ENCODE measurements at regions not wholly inside any gene's neighbourhood (a gene's known extent, or its start where the extent isn't known, plus 50 kb on each side); places are given as distances from the start of the nearest gene placed in this dataset.

GRCh38 chr1:96352733-96353132 lies 368.9 kb upstream of the PTBP2 start:
- no peaks in the 10 kb centered on the region for H3K4me1 ChIP-seq (ENCODE audit: control insufficient read depth in 3 of 3, insufficient read depth in 3 of 3, low read length in 3 of 3)
- H3K9me3 ChIP-seq (ENCODE audit: control insufficient read depth in 3 of 3, low read length in 3 of 3): no peaks in the 10 kb centered on the region
- H3K27ac ChIP-seq (ENCODE audit: low read depth, low read length): no peak overlapping the region
- no peaks in the 10 kb centered on the region for H3K27me3 ChIP-seq (ENCODE audit: control insufficient read depth in 3 of 3, insufficient read depth in 3 of 3, low read length in 3 of 3)
- H3K36me3 ChIP-seq (ENCODE audit: control insufficient read depth in 3 of 3, insufficient read depth in 3 of 3, low read length in 3 of 3): no peaks in the 10 kb centered on the region
- no peak overlapping the region for H3K9ac ChIP-seq (ENCODE audit: low read depth in 1 of 3, low read length in 3 of 3)
- no peak overlapping the region for H3K4me3 ChIP-seq (ENCODE audit: low read length in 3 of 3)

GRCh38 chr1:96355521-96355920 lies 366.1 kb upstream of the PTBP2 start:
- Histone ChIP-seq H3K36me3 (ENCODE audit: control insufficient read depth in 3 of 3, insufficient read depth in 3 of 3, low read length in 3 of 3) (no peaks in the 10 kb centered on the region), H3K4me3 (ENCODE audit: low read length in 3 of 3) (no peak overlapping the region), H3K27ac (ENCODE audit: low read depth, low read length) (no peak overlapping the region), H3K27me3 (ENCODE audit: control insufficient read depth in 3 of 3, insufficient read depth in 3 of 3, low read length in 3 of 3) (no peaks in the 10 kb centered on the region), H3K4me1 (ENCODE audit: control insufficient read depth in 3 of 3, insufficient read depth in 3 of 3, low read length in 3 of 3) (no peaks in the 10 kb centered on the region), H3K9ac (ENCODE audit: low read depth in 1 of 3, low read length in 3 of 3) (no peak overlapping the region), H3K9me3 (ENCODE audit: control insufficient read depth in 3 of 3, low read length in 3 of 3) (no peaks in the 10 kb centered on the region)

- no peak overlapping the region for H3K9ac ChIP-seq (ENCODE audit: low read depth in 1 of 3, low read length in 3 of 3)
These were observed 365.6 kb upstream of the PTBP2 start for GRCh38 chr1:96355961-96356360.

GRCh38 chr1:96357141-96357765 lies 364.3 kb upstream of the PTBP2 start:
- Histone ChIP-seq H3K9me3 (ENCODE audit: control insufficient read depth in 3 of 3, low read length in 3 of 3) (no peaks in the 10 kb centered on the region), H3K4me3 (ENCODE audit: low read length in 3 of 3) (no peak overlapping the region), H3K4me1 (ENCODE audit: control insufficient read depth in 3 of 3, insufficient read depth in 3 of 3, low read length in 3 of 3) (no peaks in the 10 kb centered on the region), H3K36me3 (ENCODE audit: control insufficient read depth in 3 of 3, insufficient read depth in 3 of 3, low read length in 3 of 3) (no peaks in the 10 kb centered on the region), H3K9ac (ENCODE audit: low read depth in 1 of 3, low read length in 3 of 3) (no peak overlapping the region), H3K27me3 (ENCODE audit: control insufficient read depth in 3 of 3, insufficient read depth in 3 of 3, low read length in 3 of 3) (no peaks in the 10 kb centered on the region), H3K27ac (ENCODE audit: low read depth, low read length) (no peak overlapping the region)

More at GRCh38 chr1:96355961-96356360, 365.6 kb upstream of the PTBP2 start:
- H3K36me3 ChIP-seq (ENCODE audit: control insufficient read depth in 3 of 3, insufficient read depth in 3 of 3, low read length in 3 of 3): no peaks in the 10 kb centered on the region
- no peak overlapping the region for H3K4me3 ChIP-seq (ENCODE audit: low read length in 3 of 3)
- no peaks in the 10 kb centered on the region for H3K27me3 ChIP-seq (ENCODE audit: control insufficient read depth in 3 of 3, insufficient read depth in 3 of 3, low read length in 3 of 3)
- H3K9me3 ChIP-seq (ENCODE audit: control insufficient read depth in 3 of 3, low read length in 3 of 3): no peaks in the 10 kb centered on the region
- H3K27ac ChIP-seq (ENCODE audit: low read depth, low read length): no peak overlapping the region
- H3K4me1 ChIP-seq (ENCODE audit: control insufficient read depth in 3 of 3, insufficient read depth in 3 of 3, low read length in 3 of 3): no peaks in the 10 kb centered on the region

- H3K9me3 ChIP-seq (ENCODE audit: control insufficient read depth in 3 of 3, low read length in 3 of 3): no peaks in the 10 kb centered on the region
- no peak overlapping the region for H3K27ac ChIP-seq (ENCODE audit: low read depth, low read length)
- H3K27me3 ChIP-seq (ENCODE audit: control insufficient read depth in 3 of 3, insufficient read depth in 3 of 3, low read length in 3 of 3): no peaks in the 10 kb centered on the region
- H3K4me3 ChIP-seq (ENCODE audit: low read length in 3 of 3): no peak overlapping the region
- no peaks in the 10 kb centered on the region for H3K36me3 ChIP-seq (ENCODE audit: control insufficient read depth in 3 of 3, insufficient read depth in 3 of 3, low read length in 3 of 3)
- H3K9ac ChIP-seq (ENCODE audit: low read depth in 1 of 3, low read length in 3 of 3): no peak overlapping the region
- no peaks in the 10 kb centered on the region for H3K4me1 ChIP-seq (ENCODE audit: control insufficient read depth in 3 of 3, insufficient read depth in 3 of 3, low read length in 3 of 3)
These were observed 363.5 kb upstream of the PTBP2 start for GRCh38 chr1:96358057-96358456.

- no peak overlapping the region for H3K4me3 ChIP-seq (ENCODE audit: low read length in 3 of 3)
- no peaks in the 10 kb centered on the region for H3K4me1 ChIP-seq (ENCODE audit: control insufficient read depth in 3 of 3, insufficient read depth in 3 of 3, low read length in 3 of 3)
- no peaks in the 10 kb centered on the region for H3K9me3 ChIP-seq (ENCODE audit: control insufficient read depth in 3 of 3, low read length in 3 of 3)
- H3K27ac ChIP-seq (ENCODE audit: low read depth, low read length): no peak overlapping the region
- H3K9ac ChIP-seq (ENCODE audit: low read depth in 1 of 3, low read length in 3 of 3): no peak overlapping the region
- H3K27me3 ChIP-seq (ENCODE audit: control insufficient read depth in 3 of 3, insufficient read depth in 3 of 3, low read length in 3 of 3): no peaks in the 10 kb centered on the region
- H3K36me3 ChIP-seq (ENCODE audit: control insufficient read depth in 3 of 3, insufficient read depth in 3 of 3, low read length in 3 of 3): no peaks in the 10 kb centered on the region
These were observed 361.4 kb upstream of the PTBP2 start for GRCh38 chr1:96360036-96360795.

GRCh38 chr1:96361271-96361856 lies 360.2 kb upstream of the PTBP2 start:
- Histone ChIP-seq H3K4me1 (ENCODE audit: control insufficient read depth in 3 of 3, insufficient read depth in 3 of 3, low read length in 3 of 3) (no peaks in the 10 kb centered on the region), H3K27ac (ENCODE audit: low read depth, low read length) (no peak overlapping the region), H3K27me3 (ENCODE audit: control insufficient read depth in 3 of 3, insufficient read depth in 3 of 3, low read length in 3 of 3) (no peaks in the 10 kb centered on the region), H3K9ac (ENCODE audit: low read depth in 1 of 3, low read length in 3 of 3) (no peak overlapping the region), H3K9me3 (ENCODE audit: control insufficient read depth in 3 of 3, low read length in 3 of 3) (no peaks in the 10 kb centered on the region), H3K4me3 (ENCODE audit: low read length in 3 of 3) (no peak overlapping the region), H3K36me3 (ENCODE audit: control insufficient read depth in 3 of 3, insufficient read depth in 3 of 3, low read length in 3 of 3) (no peaks in the 10 kb centered on the region)

GRCh38 chr1:96361961-96362360 lies 359.6 kb upstream of the PTBP2 start:
- Histone ChIP-seq H3K36me3 (ENCODE audit: control insufficient read depth in 3 of 3, insufficient read depth in 3 of 3, low read length in 3 of 3) (no peaks in the 10 kb centered on the region), H3K4me3 (ENCODE audit: low read length in 3 of 3) (no peak overlapping the region), H3K27ac (ENCODE audit: low read depth, low read length) (no peak overlapping the region), H3K27me3 (ENCODE audit: control insufficient read depth in 3 of 3, insufficient read depth in 3 of 3, low read length in 3 of 3) (no peaks in the 10 kb centered on the region), H3K9me3 (ENCODE audit: control insufficient read depth in 3 of 3, low read length in 3 of 3) (no peaks in the 10 kb centered on the region), H3K4me1 (ENCODE audit: control insufficient read depth in 3 of 3, insufficient read depth in 3 of 3, low read length in 3 of 3) (no peaks in the 10 kb centered on the region), H3K9ac (ENCODE audit: low read depth in 1 of 3, low read length in 3 of 3) (no peak overlapping the region)

GRCh38 chr1:96362623-96363022 lies 359.0 kb upstream of the PTBP2 start:
- Histone ChIP-seq H3K27ac (ENCODE audit: low read depth, low read length) (no peak overlapping the region), H3K27me3 (ENCODE audit: control insufficient read depth in 3 of 3, insufficient read depth in 3 of 3, low read length in 3 of 3) (no peaks in the 10 kb centered on the region), H3K4me3 (ENCODE audit: low read length in 3 of 3) (no peak overlapping the region), H3K36me3 (ENCODE audit: control insufficient read depth in 3 of 3, insufficient read depth in 3 of 3, low read length in 3 of 3) (no peaks in the 10 kb centered on the region), H3K9me3 (ENCODE audit: control insufficient read depth in 3 of 3, low read length in 3 of 3) (no peaks in the 10 kb centered on the region), H3K9ac (ENCODE audit: low read depth in 1 of 3, low read length in 3 of 3) (no peak overlapping the region), H3K4me1 (ENCODE audit: control insufficient read depth in 3 of 3, insufficient read depth in 3 of 3, low read length in 3 of 3) (no peaks in the 10 kb centered on the region)

GRCh38 chr1:96363826-96364225 lies 357.8 kb upstream of the PTBP2 start:
- Histone ChIP-seq H3K36me3 (ENCODE audit: control insufficient read depth in 3 of 3, insufficient read depth in 3 of 3, low read length in 3 of 3) (no peaks in the 10 kb centered on the region), H3K9ac (ENCODE audit: low read depth in 1 of 3, low read length in 3 of 3) (no peak overlapping the region), H3K4me1 (ENCODE audit: control insufficient read depth in 3 of 3, insufficient read depth in 3 of 3, low read length in 3 of 3) (no peaks in the 10 kb centered on the region), H3K9me3 (ENCODE audit: control insufficient read depth in 3 of 3, low read length in 3 of 3) (no peaks in the 10 kb centered on the region), H3K4me3 (ENCODE audit: low read length in 3 of 3) (no peak overlapping the region), H3K27me3 (ENCODE audit: control insufficient read depth in 3 of 3, insufficient read depth in 3 of 3, low read length in 3 of 3) (no peaks in the 10 kb centered on the region), H3K27ac (ENCODE audit: low read depth, low read length) (no peak overlapping the region)
